Adipocyte (in vitro differentiated cells): ENCODE measurements at regions not wholly inside any gene's neighbourhood (a gene's known extent, or its start where the extent isn't known, plus 50 kb on each side); places are given as distances from the start of the nearest gene placed in this dataset.

Experiments
- DNase-seq: peaks from one replicate; pipeline ENCODE4 v3.0.0-alpha.2; 2015; ENCODE audit warnings: low read depth
- H3K27me3 ChIP-seq: replicated peaks from 2 replicates; pipeline ENCODE4 v1.7.0; 2013; ENCODE audit warnings: mild to moderate bottlenecking, low read length, moderate library complexity; ENCODE audit not compliant: control insufficient read depth, insufficient read depth
- H3K36me3 ChIP-seq: 2 replicates; pipeline ENCODE4 v1.7.0; 2013; ENCODE audit warnings: low read length, mild to moderate bottlenecking, moderate library complexity; ENCODE audit not compliant: control insufficient read depth, insufficient read depth, severe bottlenecking
- H3K4me1 ChIP-seq: 2 replicates; pipeline ENCODE4 v1.7.0; 2013; ENCODE audit warnings: mild to moderate bottlenecking, low read length, moderate library complexity; ENCODE audit not compliant: control insufficient read depth, insufficient read depth
- H3K4me3 ChIP-seq: 2 replicates; pipeline ENCODE4 v1.7.0; 2013; ENCODE audit warnings: mild to moderate bottlenecking, low read length, moderate library complexity
- H3K9ac ChIP-seq: 2 replicates; pipeline ENCODE4 v1.7.0; 2013; ENCODE audit warnings: mild to moderate bottlenecking, low read length, moderate library complexity
- H3K9me3 ChIP-seq: 2 replicates; pipeline ENCODE4 v1.7.0; 2013; ENCODE audit warnings: mild to moderate bottlenecking, low read length, moderate library complexity; ENCODE audit not compliant: control insufficient read depth

DNA sequence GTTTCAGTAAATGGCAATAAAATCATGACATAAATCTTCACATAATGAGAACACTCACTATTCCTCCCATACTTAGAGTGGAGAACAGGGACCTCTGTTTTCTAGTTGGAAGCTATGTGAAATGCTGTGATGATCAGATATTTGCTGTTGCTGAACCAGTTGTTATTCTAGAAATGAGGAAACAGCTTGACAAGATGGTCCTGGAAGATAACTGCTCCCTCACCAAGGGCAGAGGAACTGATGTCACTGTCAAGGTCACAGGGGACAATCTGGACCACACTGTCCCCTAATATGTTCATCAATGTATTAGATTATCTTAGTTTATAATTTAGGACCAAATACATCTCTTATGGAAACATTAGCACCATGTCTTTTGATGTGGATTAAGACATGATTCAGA lies 1173.3 kb downstream of the PCDH17 start:
- H3K9ac ChIP-seq, result no peak overlapping the region
- no peaks in the 10 kb centered on the region for H3K36me3 ChIP-seq
- H3K27me3 ChIP-seq, result no peaks in the 10 kb centered on the region
- no peaks in the 10 kb centered on the region for H3K9me3 ChIP-seq
- no peaks in the 10 kb centered on the region for H3K4me1 ChIP-seq
- no peak for DNase-seq
- H3K4me3 ChIP-seq, result no peak overlapping the region

DNA sequence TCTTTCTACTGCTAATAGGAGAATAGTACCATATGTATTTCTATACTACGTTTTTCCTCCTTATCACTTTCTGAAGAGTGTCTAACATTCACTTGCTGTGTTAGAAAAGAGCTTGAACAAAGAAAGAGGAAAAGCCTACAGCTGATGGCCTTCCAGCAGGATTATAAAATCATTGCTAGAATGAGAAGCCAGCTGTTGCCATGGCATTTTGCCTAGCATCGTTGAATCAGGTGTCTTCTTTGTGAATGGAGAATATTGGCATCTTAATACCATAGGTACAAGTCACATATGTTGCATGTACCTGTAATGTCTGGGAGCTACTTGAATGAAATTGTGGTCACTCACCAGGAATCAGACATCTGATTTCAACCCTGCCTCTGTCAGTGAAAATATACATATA lies 1174.9 kb downstream of the PCDH17 start:
- peaks cover 4% of the 10 kb centered on the region for H3K9me3 ChIP-seq
- no peaks in the 10 kb centered on the region for H3K27me3 ChIP-seq
- no peak overlapping the region for H3K4me3 ChIP-seq
- H3K9ac ChIP-seq, result no peak overlapping the region
- no peaks in the 10 kb centered on the region for H3K4me1 ChIP-seq
- H3K36me3 ChIP-seq, result no peaks in the 10 kb centered on the region
- no peak for DNase-seq

DNA sequence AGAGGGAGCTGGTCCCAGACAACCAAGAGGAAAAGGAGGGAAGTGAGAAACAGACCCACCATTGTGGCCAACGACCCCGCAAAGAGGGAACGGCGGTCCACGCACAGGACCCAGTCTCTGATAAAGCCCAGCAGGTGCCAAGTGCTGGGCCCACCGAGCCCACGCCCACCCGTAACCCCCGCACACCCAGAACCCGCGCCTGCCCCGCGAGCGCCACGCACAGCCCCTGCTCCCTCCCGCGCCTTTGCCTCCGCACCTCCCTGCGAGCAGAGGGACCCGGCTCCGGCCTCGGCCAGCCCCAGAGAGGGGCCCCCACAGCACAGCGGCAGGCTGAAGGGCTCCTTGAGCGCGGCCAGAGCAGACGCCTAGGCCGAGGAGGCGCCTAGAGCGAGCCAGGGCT lies 1192.2 kb downstream of the PCDH17 start:
- Histone ChIP-seq H3K9ac (no peak overlapping the region), H3K27me3 (no peaks in the 10 kb centered on the region), H3K4me1 (no peaks in the 10 kb centered on the region), H3K4me3 (no peak overlapping the region), H3K36me3 (no peaks in the 10 kb centered on the region), H3K9me3 (no peaks in the 10 kb centered on the region)
- DNase-seq, result no peak

DNA sequence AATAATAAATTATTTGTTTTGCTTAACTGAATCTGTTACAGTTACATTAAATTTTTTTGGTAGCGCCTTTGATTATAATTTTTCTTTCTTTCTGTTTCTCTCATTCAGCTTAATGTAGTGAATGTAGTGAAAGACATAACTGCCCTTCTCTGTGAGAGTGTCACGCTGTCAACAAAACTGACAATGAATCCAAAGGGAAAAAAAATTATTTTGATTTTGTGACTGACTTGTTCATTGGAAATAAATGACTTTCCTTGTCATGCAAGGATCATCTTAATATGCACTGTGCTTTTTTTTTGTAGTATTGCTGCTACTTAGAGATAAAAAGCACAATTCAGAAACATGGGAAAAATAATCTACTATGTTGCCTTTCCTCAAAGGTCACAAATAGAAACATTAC lies 1196.4 kb downstream of the PCDH17 start:
- Histone ChIP-seq H3K4me3 (no peak overlapping the region), H3K36me3 (no peaks in the 10 kb centered on the region), H3K27me3 (no peaks in the 10 kb centered on the region), H3K4me1 (no peaks in the 10 kb centered on the region), H3K9ac (no peak overlapping the region), H3K9me3 (no peaks in the 10 kb centered on the region)
- no peak for DNase-seq

- DNase-seq, result no peak
- no peaks in the 10 kb centered on the region for H3K9me3 ChIP-seq
- H3K4me1 ChIP-seq, result no peaks in the 10 kb centered on the region
- no peaks in the 10 kb centered on the region for H3K36me3 ChIP-seq
- no peak overlapping the region for H3K9ac ChIP-seq
- H3K4me3 ChIP-seq, result no peak overlapping the region
- H3K27me3 ChIP-seq, result no peaks in the 10 kb centered on the region
These were observed 1199.3 kb downstream of the PCDH17 start for GRCh38 chr13:58830841-58831240.

DNA sequence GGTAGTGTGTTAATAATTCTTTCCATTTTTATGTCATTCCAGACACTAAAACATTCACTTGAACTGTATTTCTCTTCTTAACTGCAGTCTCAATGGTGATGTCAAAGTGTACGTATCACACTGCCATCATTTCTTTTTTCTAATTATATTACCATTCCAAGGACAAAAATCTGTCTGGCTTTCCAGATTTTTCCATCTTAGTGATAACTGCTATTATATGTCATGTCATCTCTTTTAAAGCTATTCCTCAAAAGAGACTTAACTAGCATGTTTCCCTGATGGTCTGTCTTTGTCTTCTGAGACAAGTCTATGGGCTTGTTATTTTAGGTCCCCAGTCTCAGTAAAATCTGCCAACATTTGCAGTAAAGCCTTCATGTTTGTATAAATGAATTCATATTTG lies 1207.1 kb downstream of the PCDH17 start:
- H3K4me3 ChIP-seq, result no peak overlapping the region
- no peaks in the 10 kb centered on the region for H3K4me1 ChIP-seq
- no peaks in the 10 kb centered on the region for H3K27me3 ChIP-seq
- DNase-seq, result no peak
- no peaks in the 10 kb centered on the region for H3K9me3 ChIP-seq
- no peaks in the 10 kb centered on the region for H3K36me3 ChIP-seq
- no peak overlapping the region for H3K9ac ChIP-seq

DNA sequence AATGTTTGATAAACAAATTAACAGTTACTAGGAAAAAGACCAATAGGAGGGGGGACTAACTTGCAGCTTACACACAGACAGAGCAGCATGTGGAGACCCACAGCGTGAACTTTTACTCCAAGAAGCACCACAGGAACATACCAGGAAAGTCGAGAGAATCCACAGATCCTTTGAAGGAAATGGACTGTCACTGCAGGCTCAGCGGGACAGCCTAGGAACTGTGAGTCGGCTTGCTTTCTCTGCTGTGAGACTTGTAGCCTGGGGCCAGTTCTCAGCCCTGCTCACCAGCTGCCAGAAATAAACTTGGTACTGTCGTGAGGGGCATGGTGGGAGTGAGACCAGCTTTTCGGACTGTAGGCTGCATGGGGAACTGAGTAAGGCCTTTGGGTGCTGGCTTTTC lies 1211.5 kb downstream of the PCDH17 start:
- H3K4me1 ChIP-seq, result no peaks in the 10 kb centered on the region
- no peak for DNase-seq
- no peaks in the 10 kb centered on the region for H3K27me3 ChIP-seq

DNA sequence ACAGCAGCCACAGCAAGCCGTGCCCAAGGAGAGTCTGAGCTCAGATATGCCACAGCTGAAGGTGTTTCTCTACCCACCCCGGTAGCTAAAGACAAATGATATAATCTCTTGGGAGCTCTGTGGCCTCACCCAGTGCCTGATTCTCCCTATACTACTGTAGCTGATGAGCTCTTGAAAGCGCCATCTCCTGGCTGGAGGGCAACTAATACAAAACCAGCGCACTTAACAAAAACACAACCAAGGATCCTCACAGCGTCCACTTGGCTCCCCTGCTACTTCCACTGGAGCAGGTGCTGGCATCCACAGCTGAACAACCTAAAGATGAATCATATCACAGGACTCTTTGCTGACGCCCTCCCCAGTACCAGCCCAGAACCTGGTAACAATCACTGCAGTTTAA lies 1212.0 kb downstream of the PCDH17 start:
- Histone ChIP-seq H3K9ac (no peak overlapping the region), H3K27me3 (no peaks in the 10 kb centered on the region)
- DNase-seq, result no peak

More for the DNA sequence above, 1211.5 kb downstream of the PCDH17 start:
- Histone ChIP-seq H3K9me3 (peaks cover 12% of the 10 kb centered on the region), H3K9ac (no peak overlapping the region), H3K4me3 (no peak overlapping the region), H3K36me3 (no peaks in the 10 kb centered on the region)

GRCh38 chr13:58850161-58850560 lies 1218.6 kb downstream of the PCDH17 start:
- DNase-seq, result no peak
- Histone ChIP-seq H3K36me3 (no peaks in the 10 kb centered on the region), H3K4me3 (no peak overlapping the region), H3K27me3 (no peaks in the 10 kb centered on the region), H3K9ac (no peak overlapping the region), H3K4me1 (no peaks in the 10 kb centered on the region), H3K9me3 (peaks cover 6% of the 10 kb centered on the region)

More for the DNA sequence above, 1212.0 kb downstream of the PCDH17 start:
- H3K4me3 ChIP-seq, result no peak overlapping the region
- no peaks in the 10 kb centered on the region for H3K4me1 ChIP-seq
- no peaks in the 10 kb centered on the region for H3K36me3 ChIP-seq
- peaks cover 12% of the 10 kb centered on the region for H3K9me3 ChIP-seq

DNA sequence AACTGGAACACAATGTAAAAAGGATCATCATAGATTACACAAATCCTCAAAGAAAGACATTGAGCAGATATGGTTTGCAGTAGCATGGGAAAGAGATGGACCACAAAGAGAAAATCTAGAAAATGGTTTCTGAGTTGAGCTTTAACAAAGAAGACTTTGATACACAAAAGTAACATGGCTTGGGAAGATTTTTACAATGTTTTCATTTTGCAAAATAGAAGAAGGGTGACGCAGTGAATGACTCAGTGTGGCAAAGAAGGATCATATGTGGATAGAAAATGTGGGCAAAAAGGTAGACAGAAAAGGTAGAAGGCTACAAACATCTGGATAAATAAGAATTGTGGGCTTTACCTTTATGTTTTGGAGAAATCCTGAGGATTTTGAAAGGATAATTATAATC lies 1220.5 kb downstream of the PCDH17 start:
- DNase-seq, result no peak
- no peaks in the 10 kb centered on the region for H3K36me3 ChIP-seq
- no peak overlapping the region for H3K4me3 ChIP-seq
- no peak overlapping the region for H3K9ac ChIP-seq
- no peaks in the 10 kb centered on the region for H3K4me1 ChIP-seq
- no peaks in the 10 kb centered on the region for H3K9me3 ChIP-seq
- no peaks in the 10 kb centered on the region for H3K27me3 ChIP-seq

- H3K9me3 ChIP-seq, result no peaks in the 10 kb centered on the region
- H3K9ac ChIP-seq, result no peak overlapping the region
- no peaks in the 10 kb centered on the region for H3K4me1 ChIP-seq
- H3K36me3 ChIP-seq, result no peaks in the 10 kb centered on the region
- peak; percentile 1 for DNase-seq
- H3K4me3 ChIP-seq, result no peak overlapping the region
- H3K27me3 ChIP-seq, result no peaks in the 10 kb centered on the region
These were observed 1223.7 kb downstream of the PCDH17 start for GRCh38 chr13:58855283-58855682.

GRCh38 chr13:58858870-58859371 lies 1227.4 kb downstream of the PCDH17 start:
- Histone ChIP-seq H3K9me3 (no peaks in the 10 kb centered on the region), H3K4me1 (no peaks in the 10 kb centered on the region), H3K4me3 (no peak overlapping the region), H3K27me3 (no peaks in the 10 kb centered on the region), H3K9ac (no peak overlapping the region), H3K36me3 (no peaks in the 10 kb centered on the region)
- DNase-seq, result no peak
